CD14-positive monocyte (primary cell): ENCODE measurements at regions not wholly inside any gene's neighbourhood (a gene's known extent, or its start where the extent isn't known, plus 50 kb on each side); places are given as distances from the start of the nearest gene placed in this dataset.

ENCODE experiments used
- DNase-seq, 3 donors: peaks; one replicate each; pipeline ENCODE4 v3.0.0-alpha.2; 2011 to 2022
- H2AFZ ChIP-seq: 2 replicates; pipeline ENCODE4 v1.6.0; 2012; ENCODE audit warnings: mild to moderate bottlenecking, low read depth, low read length, inconsistent platforms; ENCODE audit not compliant: insufficient read depth, poor library complexity, severe bottlenecking
- H3K27ac ChIP-seq, 2 donors: 1 replicate in 1 of 2; 2 replicates in 1 of 2; pipeline ENCODE4 v1.5.1; 2012 to 2013; ENCODE audit warnings: low read length in 2 of 2, control low read depth in 1 of 2, inconsistent platforms in 1 of 2, low read depth in 1 of 2, mild to moderate bottlenecking in 1 of 2
- H3K27me3 ChIP-seq, 2 donors: one replicate each; pipeline versions ENCODE4 v1.6.0 to v1.6.1; 2011 to 2013; ENCODE audit warnings: low read length in 2 of 2; ENCODE audit not compliant: control insufficient read depth in 2 of 2, insufficient read depth in 2 of 2
- H3K36me3 ChIP-seq, 2 donors: replicated peaks in 1 of 2; 1 replicate in 1 of 2; 2 replicates in 1 of 2; pipeline versions ENCODE4 v1.5.1 to v1.6.1; 2012 to 2013; ENCODE audit warnings: low read length in 2 of 2, control low read depth in 1 of 2, inconsistent platforms in 1 of 2, mild to moderate bottlenecking in 1 of 2; ENCODE audit not compliant: insufficient read depth in 2 of 2, control insufficient read depth in 1 of 2
- H3K4me1 ChIP-seq, 2 donors: 1 replicate in 1 of 2; 2 replicates in 1 of 2; pipeline versions ENCODE4 v1.5.1 to v1.6.1; 2012 to 2013; ENCODE audit warnings: low read length in 2 of 2, control low read depth in 1 of 2, inconsistent platforms in 1 of 2, mild to moderate bottlenecking in 1 of 2, moderate library complexity in 1 of 2; ENCODE audit not compliant: insufficient read depth in 2 of 2, control insufficient read depth in 1 of 2
- H3K4me2 ChIP-seq: replicated peaks from 2 replicates; pipeline ENCODE3; 2012; ENCODE audit warnings: low read length, moderate library complexity, mild to moderate bottlenecking; ENCODE audit not compliant: poor library complexity, severe bottlenecking; ENCODE audit errors: extremely low read depth
- H3K4me3 ChIP-seq, 3 experiments: fragments of 200-600 bp in 1 of 3; sonication (generic) in 1 of 3; replicated peaks in 1 of 3; 1 replicate in 2 of 3; 2 replicates in 1 of 3; pipeline ENCODE4 v1.5.1; 2011 to 2013; ENCODE audit warnings: low read length in 3 of 3, mild to moderate bottlenecking in 3 of 3, control low read depth in 2 of 3, low read depth in 2 of 3, inconsistent platforms in 1 of 3, moderate library complexity in 1 of 3
- H3K79me2 ChIP-seq: 2 replicates; pipeline ENCODE4 v1.6.0; 2012; ENCODE audit warnings: mild to moderate bottlenecking, control low read depth, inconsistent platforms, low read length, moderate library complexity; ENCODE audit not compliant: insufficient read depth
- H3K9ac ChIP-seq: 2 replicates; pipeline ENCODE4 v1.6.0; 2017; ENCODE audit warnings: low read length, mild to moderate bottlenecking; ENCODE audit not compliant: insufficient read depth, poor library complexity, severe bottlenecking
- H3K9me3 ChIP-seq, 2 donors: replicated peaks in 1 of 2; 1 replicate in 1 of 2; 2 replicates in 1 of 2; pipeline versions ENCODE4 v1.5.1 to v1.6.1; 2012 to 2013; ENCODE audit warnings: low read length in 2 of 2, control low read depth in 1 of 2; ENCODE audit not compliant: control insufficient read depth in 1 of 2, insufficient read depth in 1 of 2
- H4K20me1 ChIP-seq: 2 replicates; pipeline ENCODE4 v1.6.0; 2012; ENCODE audit warnings: mild to moderate bottlenecking, low read length, control low read depth, moderate library complexity; ENCODE audit not compliant: insufficient read depth
- H3K27ac Mint-ChIP-seq, 7 donors: one replicate each; pipeline ENCODE4 v1.8.0; 2020; ENCODE audit warnings: mild to moderate bottlenecking in 7 of 7, mixed read lengths in 7 of 7, moderate library complexity in 6 of 7, inconsistent platforms in 2 of 7
- H3K27me3 Mint-ChIP-seq, 3 donors: one replicate each; pipeline ENCODE4 v1.8.0; 2021 to 2022; ENCODE audit warnings: low read depth in 3 of 3, mild to moderate bottlenecking in 3 of 3, mixed read lengths in 3 of 3, moderate library complexity in 3 of 3, inconsistent platforms in 1 of 3
- H3K36me3 Mint-ChIP-seq, 2 donors: one replicate each; pipeline ENCODE4 v1.8.0; 2020; ENCODE audit warnings: mixed read lengths in 2 of 2, inconsistent platforms in 1 of 2, mild to moderate bottlenecking in 1 of 2
- H3K4me1 Mint-ChIP-seq: one replicate; pipeline ENCODE4 v1.8.0; 2020; ENCODE audit warnings: mild to moderate bottlenecking, mixed read lengths
- H3K4me3 Mint-ChIP-seq, 2 donors: one replicate each; pipeline ENCODE4 v1.8.0; 2020; ENCODE audit warnings: mild to moderate bottlenecking in 2 of 2, mixed read lengths in 2 of 2, moderate library complexity in 1 of 2
- H3K9me3 Mint-ChIP-seq, 7 donors: one replicate each; pipeline ENCODE4 v1.8.0; 2020 to 2022; ENCODE audit warnings: mixed read lengths in 7 of 7, mild to moderate bottlenecking in 6 of 7, moderate library complexity in 6 of 7, inconsistent platforms in 2 of 7
- WGBS: methylation state at CpG from one replicate; pipeline ENCODE4 v1.1.5; 2013; ENCODE audit warnings: missing lambda C conversion rate; ENCODE audit not compliant: insufficient coverage; 5-methylcytosine and 5-hydroxymethylcytosine counted together
- intact Hi-C, 2 donors: fragments of 100-400 bp; cut with micrococcal nuclease; formaldehyde crosslinking; loops; one replicate each; pipeline versions ENCODE4 v1.15.0 to v1.15.1; 2023
- TF ChIP-seq, protein P1 (sequence below): fragments of 200-600 bp; IDR thresholded peaks from one replicate; pipeline ENCODE4 v1.8.0; 2022; ENCODE audit warnings: antibody characterized with exemption, mild to moderate bottlenecking

DNA sequence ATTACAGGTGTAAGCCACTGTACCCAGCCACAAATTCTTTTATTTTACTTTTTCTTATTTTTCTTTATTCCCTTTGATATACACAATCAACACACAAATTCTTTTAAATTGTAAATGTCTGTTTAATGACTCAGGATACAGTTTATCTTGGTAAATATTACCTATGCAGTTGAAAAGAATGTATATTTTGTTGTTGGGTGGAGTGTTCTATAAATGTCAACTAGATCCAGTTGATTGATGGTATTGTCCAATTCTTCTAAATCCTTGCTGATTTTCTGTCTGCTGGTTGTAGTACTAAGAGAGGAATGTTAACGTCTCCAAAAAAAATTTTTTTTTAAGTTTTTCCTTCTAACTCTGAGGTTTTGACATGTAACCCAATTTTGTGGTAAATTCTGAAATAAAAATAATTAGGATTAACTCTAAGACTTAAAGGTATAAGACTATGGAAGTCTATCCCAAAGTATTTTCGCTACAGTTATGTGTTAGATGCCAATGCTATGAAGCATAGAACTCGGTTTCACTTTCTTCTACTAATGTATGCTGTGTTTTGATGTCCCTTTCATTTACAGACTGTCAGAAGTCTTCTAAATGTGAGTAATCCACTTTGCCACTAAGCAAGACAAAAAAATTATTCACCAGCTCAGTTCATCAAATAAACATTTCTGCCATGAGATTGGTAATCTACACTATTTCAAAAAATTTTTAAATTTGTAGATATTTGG, 720.2 kb upstream of the C9orf72 start:
- Mint-ChIP-seq H3K27ac (no peak overlapping the region), H3K9me3 (peaks cover 0 to 10% (median 4%) of the 10 kb centered on the region in 7 donors), H3K4me1 (no peaks in the 10 kb centered on the region), H3K36me3 (no peaks in the 10 kb centered on the region), H3K4me3 (no peak overlapping the region), H3K27me3 (peaks cover 0 to 2% (median 0%) of the 10 kb centered on the region in 3 donors)
- Histone ChIP-seq H3K9ac (no peak overlapping the region), H3K9me3 (peaks cover 6 to 9% of the 10 kb centered on the region in 2 donors), H3K27me3 (no peaks in the 10 kb centered on the region), H3K36me3 (no peaks in the 10 kb centered on the region), H3K4me1 (no peaks in the 10 kb centered on the region), H3K79me2 (no peaks in the 10 kb centered on the region), H4K20me1 (no peaks in the 10 kb centered on the region), H3K4me2 (no peak overlapping the region), H3K27ac (no peak overlapping the region), H2AFZ (no peak overlapping the region), H3K4me3 (no peak overlapping the region)
- intact Hi-C loops: no loop called here
- DNase-seq: no peak
- no CpG with 5 or more reads among the region's 3 CpGs for WGBS
- TF ChIP-seq, protein P1, sequence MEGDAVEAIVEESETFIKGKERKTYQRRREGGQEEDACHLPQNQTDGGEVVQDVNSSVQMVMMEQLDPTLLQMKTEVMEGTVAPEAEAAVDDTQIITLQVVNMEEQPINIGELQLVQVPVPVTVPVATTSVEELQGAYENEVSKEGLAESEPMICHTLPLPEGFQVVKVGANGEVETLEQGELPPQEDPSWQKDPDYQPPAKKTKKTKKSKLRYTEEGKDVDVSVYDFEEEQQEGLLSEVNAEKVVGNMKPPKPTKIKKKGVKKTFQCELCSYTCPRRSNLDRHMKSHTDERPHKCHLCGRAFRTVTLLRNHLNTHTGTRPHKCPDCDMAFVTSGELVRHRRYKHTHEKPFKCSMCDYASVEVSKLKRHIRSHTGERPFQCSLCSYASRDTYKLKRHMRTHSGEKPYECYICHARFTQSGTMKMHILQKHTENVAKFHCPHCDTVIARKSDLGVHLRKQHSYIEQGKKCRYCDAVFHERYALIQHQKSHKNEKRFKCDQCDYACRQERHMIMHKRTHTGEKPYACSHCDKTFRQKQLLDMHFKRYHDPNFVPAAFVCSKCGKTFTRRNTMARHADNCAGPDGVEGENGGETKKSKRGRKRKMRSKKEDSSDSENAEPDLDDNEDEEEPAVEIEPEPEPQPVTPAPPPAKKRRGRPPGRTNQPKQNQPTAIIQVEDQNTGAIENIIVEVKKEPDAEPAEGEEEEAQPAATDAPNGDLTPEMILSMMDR: no peak

DNA sequence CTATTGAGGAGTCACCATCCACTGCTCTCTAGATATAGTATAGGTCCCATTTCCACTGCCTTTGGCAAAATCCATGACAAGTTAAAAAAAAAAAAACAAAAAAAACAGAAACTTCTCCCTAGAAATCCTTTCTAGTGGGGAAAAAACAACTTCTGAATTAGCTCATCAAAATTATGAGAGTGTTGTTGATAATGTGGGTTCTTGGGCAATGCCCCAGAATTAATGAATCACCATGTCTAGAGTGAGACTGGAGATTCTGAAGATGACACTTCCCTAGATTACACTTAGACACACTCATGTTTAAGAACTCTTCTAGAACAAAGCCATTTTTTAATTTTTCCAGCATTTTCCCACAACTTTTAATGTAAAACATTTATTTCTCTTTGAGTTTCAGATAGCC, 728.0 kb upstream of the C9orf72 start:
- Histone ChIP-seq H3K79me2 (no peaks in the 10 kb centered on the region), H3K36me3 (no peaks in the 10 kb centered on the region), H3K4me3 (no peak overlapping the region), H3K27ac (no peak overlapping the region), H3K4me2 (no peak overlapping the region), H4K20me1 (no peaks in the 10 kb centered on the region), H3K4me1 (no peaks in the 10 kb centered on the region), H2AFZ (no peak overlapping the region), H3K27me3 (no peaks in the 10 kb centered on the region), H3K9ac (no peak overlapping the region), H3K9me3 (peaks cover 0 to 4% of the 10 kb centered on the region in 2 donors)
- TF ChIP-seq, protein P1: no peak
- no peak for DNase-seq
- no peak overlapping the region for H3K4me3 Mint-ChIP-seq
- no peaks in the 10 kb centered on the region for H3K4me1 Mint-ChIP-seq
- intact Hi-C loops: no loop called here
- H3K9me3 Mint-ChIP-seq: peaks cover 0 to 9% (median 4%) of the 10 kb centered on the region in 7 donors
- no peak overlapping the region for H3K27ac Mint-ChIP-seq
- peaks cover 0 to 1% (median 0%) of the 10 kb centered on the region in 3 donors for H3K27me3 Mint-ChIP-seq
- no peaks in the 10 kb centered on the region for H3K36me3 Mint-ChIP-seq
